ENCODE measurements at regions not wholly inside any gene's neighbourhood (a gene's known extent, or its start where the extent isn't known, plus 50 kb on each side); places are given as distances from the start of the nearest gene placed in this dataset.
"Not testable (repeated sequence)": the region's sequence is repeated elsewhere in the genome, so short reads cannot be mapped to it uniquely, and the experiment has no call there.

DNA sequence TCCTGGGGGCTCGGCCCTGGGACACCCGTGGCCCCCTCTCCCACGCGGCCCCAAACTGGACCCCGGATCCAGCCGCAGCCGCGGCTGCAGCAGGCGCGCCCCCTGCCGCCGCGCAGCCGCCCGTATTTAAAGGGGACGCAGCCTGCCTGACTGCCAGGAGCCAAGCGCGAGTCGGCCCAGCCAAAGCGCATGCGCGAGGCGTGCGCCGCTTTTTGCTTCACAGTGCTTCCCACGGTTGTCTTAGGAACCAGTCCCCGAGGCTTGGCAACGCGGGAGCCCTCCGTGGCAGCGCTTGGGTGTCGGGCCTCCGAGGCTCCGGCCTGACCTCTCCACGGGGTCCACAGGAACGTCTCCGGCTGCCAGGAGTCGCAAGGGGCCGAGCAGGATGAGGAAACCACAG is 712.8 kb downstream of the KCNJ18 start:
- TF ChIP-seq, protein P1, sequence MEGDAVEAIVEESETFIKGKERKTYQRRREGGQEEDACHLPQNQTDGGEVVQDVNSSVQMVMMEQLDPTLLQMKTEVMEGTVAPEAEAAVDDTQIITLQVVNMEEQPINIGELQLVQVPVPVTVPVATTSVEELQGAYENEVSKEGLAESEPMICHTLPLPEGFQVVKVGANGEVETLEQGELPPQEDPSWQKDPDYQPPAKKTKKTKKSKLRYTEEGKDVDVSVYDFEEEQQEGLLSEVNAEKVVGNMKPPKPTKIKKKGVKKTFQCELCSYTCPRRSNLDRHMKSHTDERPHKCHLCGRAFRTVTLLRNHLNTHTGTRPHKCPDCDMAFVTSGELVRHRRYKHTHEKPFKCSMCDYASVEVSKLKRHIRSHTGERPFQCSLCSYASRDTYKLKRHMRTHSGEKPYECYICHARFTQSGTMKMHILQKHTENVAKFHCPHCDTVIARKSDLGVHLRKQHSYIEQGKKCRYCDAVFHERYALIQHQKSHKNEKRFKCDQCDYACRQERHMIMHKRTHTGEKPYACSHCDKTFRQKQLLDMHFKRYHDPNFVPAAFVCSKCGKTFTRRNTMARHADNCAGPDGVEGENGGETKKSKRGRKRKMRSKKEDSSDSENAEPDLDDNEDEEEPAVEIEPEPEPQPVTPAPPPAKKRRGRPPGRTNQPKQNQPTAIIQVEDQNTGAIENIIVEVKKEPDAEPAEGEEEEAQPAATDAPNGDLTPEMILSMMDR (IDR thresholded peaks at IDR 0.05; ENCODE audit: low read length), result not testable (repeated sequence)
- TF ChIP-seq EZH2 (optimal IDR thresholded peaks at IDR 0.05; ENCODE audit: low read depth, low read length); EZH2phosphoT487 (IDR thresholded peaks at IDR 0.05; ENCODE audit: low read length): not testable (repeated sequence)
